ENCODE measurements at regions not wholly inside any gene's neighbourhood (a gene's known extent, or its start where the extent isn't known, plus 50 kb on each side); places are given as distances from the start of the nearest gene placed in this dataset.
"Not testable (repeated sequence)": the region's sequence is repeated elsewhere in the genome, so short reads cannot be mapped to it uniquely, and the experiment has no call there.

- DNase-seq (ENCODE audit: low spot score), result no peak
Measured at GRCh38 chr18:44548291-44549221, 132.1 kb upstream of the SETBP1 start.

- DNase-seq (ENCODE audit: low spot score), result no peak
Measured at GRCh38 chr18:44552706-44553105, 128.0 kb upstream of the SETBP1 start.

- no peak for DNase-seq (ENCODE audit: low spot score)
Measured at GRCh38 chr18:44556296-44556695, 124.4 kb upstream of the SETBP1 start.

GRCh38 chr18:44557616-44558151, 123.0 kb upstream of the SETBP1 start:
- no peak for DNase-seq (ENCODE audit: low spot score)

- DNase-seq (ENCODE audit: low spot score), result no peak
Measured at GRCh38 chr18:44558767-44559166, 121.9 kb upstream of the SETBP1 start.

GRCh38 chr18:44562986-44563385, 117.7 kb upstream of the SETBP1 start:
- DNase-seq (ENCODE audit: low spot score), result no peak

- DNase-seq (ENCODE audit: low spot score), result no peak
Measured at GRCh38 chr18:44564922-44565321, 115.8 kb upstream of the SETBP1 start.

- DNase-seq (ENCODE audit: low spot score), result no peak
Measured at GRCh38 chr18:44568342-44568741, 112.3 kb upstream of the SETBP1 start.

- DNase-seq (ENCODE audit: low spot score), result no peak
Measured at GRCh38 chr18:44568986-44569385, 111.7 kb upstream of the SETBP1 start.

GRCh38 chr18:44569391-44570055, 111.2 kb upstream of the SETBP1 start:
- DNase-seq (ENCODE audit: low spot score), result no peak

GRCh38 chr18:44579028-44579702, 101.5 kb upstream of the SETBP1 start:
- peak; percentile 23 for DNase-seq (ENCODE audit: low spot score)

GRCh38 chr18:44579745-44580144, 100.9 kb upstream of the SETBP1 start:
- no peak for DNase-seq (ENCODE audit: low spot score)

- DNase-seq (ENCODE audit: low spot score), result no peak
Measured at GRCh38 chr18:44580159-44580558, 100.5 kb upstream of the SETBP1 start.

GRCh38 chr18:44580782-44581181, 99.9 kb upstream of the SETBP1 start:
- DNase-seq (ENCODE audit: low spot score), result not testable (repeated sequence)

- no peak for DNase-seq (ENCODE audit: low spot score)
Measured at GRCh38 chr18:44582456-44582855, 98.2 kb upstream of the SETBP1 start.

- no peak for DNase-seq (ENCODE audit: low spot score)
Measured at GRCh38 chr18:44584900-44585299, 95.8 kb upstream of the SETBP1 start.

- DNase-seq (ENCODE audit: low spot score), result no peak
Measured at GRCh38 chr18:44586782-44587524, 93.7 kb upstream of the SETBP1 start.

- DNase-seq (ENCODE audit: low spot score), result no peak
Measured at GRCh38 chr18:44588508-44588907, 92.2 kb upstream of the SETBP1 start.

- DNase-seq (ENCODE audit: low spot score), result no peak
Measured at GRCh38 chr18:44589693-44590355, 90.9 kb upstream of the SETBP1 start.

- no peak for DNase-seq (ENCODE audit: low spot score)
Measured at GRCh38 chr18:44590956-44591670, 89.6 kb upstream of the SETBP1 start.

GRCh38 chr18:44592639-44593038, 88.0 kb upstream of the SETBP1 start:
- DNase-seq (ENCODE audit: low spot score), result no peak

All from activated CD4-positive, alpha-beta T cell treated with anti-CD3 and anti-CD28 coated beads, Interleukin-2, Interleukin-4, amounts not matched to agents 100 ng/mL and 50 ng/mL, durations not matched to agents 16 hours and 8 hours (primary cell).